Activated naive CD4-positive, alpha-beta T cell treated with anti-CD3 and anti-CD28 coated beads, Interleukin-2, amount 50 U/mL, for 24 hours (primary cell): ENCODE measurements at regions not wholly inside any gene's neighbourhood (a gene's known extent, or its start where the extent isn't known, plus 50 kb on each side); places are given as distances from the start of the nearest gene placed in this dataset.

ENCODE experiments used
- H3K27ac Mint-ChIP-seq: one replicate; pipeline ENCODE4 v1.8.0; 2021; ENCODE audit warnings: mild to moderate bottlenecking, mixed read lengths
- H3K27me3 Mint-ChIP-seq: one replicate; pipeline ENCODE4 v1.8.0; 2021; ENCODE audit warnings: mixed read lengths
- H3K36me3 Mint-ChIP-seq: one replicate; pipeline ENCODE4 v1.8.0; 2021; ENCODE audit warnings: mixed read lengths
- H3K4me1 Mint-ChIP-seq: one replicate; pipeline ENCODE4 v1.8.0; 2021; ENCODE audit warnings: mixed read lengths
- H3K4me3 Mint-ChIP-seq: one replicate; pipeline ENCODE4 v1.8.0; 2021; ENCODE audit warnings: mild to moderate bottlenecking, mixed read lengths
- H3K9me3 Mint-ChIP-seq: one replicate; pipeline ENCODE4 v1.8.0; 2021; ENCODE audit warnings: mixed read lengths

DNA sequence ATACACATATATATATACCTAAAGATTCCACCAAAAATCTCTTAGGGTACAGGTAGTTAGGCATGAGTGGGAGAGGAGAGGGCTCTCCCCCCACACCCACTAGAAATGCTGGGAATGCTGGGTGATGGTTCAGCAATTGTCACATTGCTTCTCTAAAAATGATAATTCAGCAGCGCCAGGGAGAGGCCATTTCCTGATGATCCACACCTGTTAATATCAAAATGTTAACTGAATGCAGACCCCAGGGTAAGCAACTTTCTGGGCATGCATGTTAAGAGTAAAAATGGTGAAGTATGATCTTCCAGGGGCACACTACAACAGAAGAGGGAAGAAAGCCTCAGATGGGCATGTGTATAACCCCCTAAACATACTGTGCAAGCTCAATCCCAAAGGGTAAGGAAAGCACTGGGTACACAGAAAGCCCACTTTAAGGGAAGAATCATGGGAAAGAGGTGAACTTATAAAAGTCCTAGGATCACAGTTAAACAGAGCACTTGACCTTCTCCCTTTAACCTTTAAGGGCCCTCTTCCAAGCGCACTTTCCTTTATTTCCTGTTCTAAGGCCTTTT lies 67.6 kb upstream of the GNAZ start:
- no peak overlapping the region for H3K27ac Mint-ChIP-seq
- H3K36me3 Mint-ChIP-seq: peaks cover 7% of the 10 kb centered on the region
- peaks cover 17% of the 10 kb centered on the region for H3K9me3 Mint-ChIP-seq
- H3K27me3 Mint-ChIP-seq: peaks cover 35% of the 10 kb centered on the region
- H3K4me3 Mint-ChIP-seq: no peak overlapping the region
- no peaks in the 10 kb centered on the region for H3K4me1 Mint-ChIP-seq

DNA sequence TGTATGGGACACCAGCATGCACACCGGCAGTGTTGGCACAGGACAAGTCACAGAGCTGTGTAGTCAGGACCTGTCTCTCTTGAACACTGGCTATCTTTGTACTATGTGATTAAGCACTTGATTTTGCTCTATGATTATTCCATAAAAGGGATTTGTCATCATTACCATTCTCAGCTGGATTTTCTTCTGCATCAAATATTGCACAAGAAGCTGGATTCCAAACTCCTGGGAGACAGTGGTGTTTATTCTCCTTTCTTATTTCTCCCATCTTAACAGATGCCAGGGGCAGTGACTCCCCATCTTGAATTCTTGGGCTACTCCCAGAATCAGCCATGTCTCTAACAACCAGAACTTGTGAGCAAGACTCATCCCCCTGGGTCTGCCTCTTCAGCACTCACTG lies 62.5 kb upstream of the GNAZ start:
- no peaks in the 10 kb centered on the region for H3K36me3 Mint-ChIP-seq

DNA sequence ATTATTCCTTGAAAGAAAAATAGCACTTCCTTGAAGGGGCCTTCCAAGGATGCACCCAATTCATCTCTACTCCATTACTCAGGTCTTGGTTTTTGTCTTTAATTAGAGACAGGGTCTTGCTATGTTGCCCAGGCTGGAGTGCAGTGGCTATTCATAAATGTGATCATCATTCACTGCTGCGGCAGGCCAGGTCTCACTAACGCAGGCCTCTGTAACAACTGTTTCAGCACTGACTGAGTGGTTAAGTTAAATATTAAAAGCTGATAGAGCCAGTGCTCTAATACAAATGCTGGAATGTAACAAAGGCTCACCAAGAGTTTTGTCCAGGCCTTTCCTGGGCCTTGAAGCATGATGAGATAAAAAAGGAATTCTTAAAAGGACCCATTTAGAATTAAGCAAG lies 61.4 kb upstream of the GNAZ start:
- peaks cover 17% of the 10 kb centered on the region for H3K4me1 Mint-ChIP-seq
- H3K9me3 Mint-ChIP-seq: no peaks in the 10 kb centered on the region
- H3K4me3 Mint-ChIP-seq: no peak overlapping the region
- no peak overlapping the region for H3K27ac Mint-ChIP-seq
- no peaks in the 10 kb centered on the region for H3K36me3 Mint-ChIP-seq
- peaks cover 24% of the 10 kb centered on the region for H3K27me3 Mint-ChIP-seq

More for the DNA sequence above, 62.5 kb upstream of the GNAZ start:
- no peak overlapping the region for H3K27ac Mint-ChIP-seq
- H3K9me3 Mint-ChIP-seq: no peaks in the 10 kb centered on the region
- H3K4me1 Mint-ChIP-seq: peaks cover 17% of the 10 kb centered on the region
- H3K27me3 Mint-ChIP-seq: peaks cover 27% of the 10 kb centered on the region
- H3K4me3 Mint-ChIP-seq: no peak overlapping the region
